GM23338 (cell line): ENCODE measurements at regions not wholly inside any gene's neighbourhood (a gene's known extent, or its start where the extent isn't known, plus 50 kb on each side); places are given as distances from the start of the nearest gene placed in this dataset.

ENCODE experiments used
- CREB1 ChIP-seq: fragments of 250-450 bp; sonication (Bioruptor Pico); IDR thresholded peaks from 2 replicates; pipeline ENCODE4 v1.5.0; 2020; ENCODE audit warnings: low read depth, mild to moderate bottlenecking, moderate library complexity
- EZH2 ChIP-seq: fragments of 200-600 bp; sonication (generic); IDR thresholded peaks from one replicate; pipeline ENCODE4 v1.8.0; 2017; ENCODE audit warnings: antibody characterized with exemption, mild to moderate bottlenecking, low read depth; ENCODE audit not compliant: unreplicated experiment
- EZH2phosphoT487 ChIP-seq: fragments of 200-600 bp; sonication (generic); IDR thresholded peaks from one replicate; pipeline ENCODE4 v1.8.1; 2018; ENCODE audit warnings: antibody characterized with exemption; ENCODE audit not compliant: unreplicated experiment
- JUNB ChIP-seq: IDR thresholded peaks from one replicate; pipeline ENCODE4 v1.6.1; 2016; ENCODE audit warnings: antibody characterized with exemption; ENCODE audit not compliant: unreplicated experiment
- NANOG ChIP-seq: IDR thresholded peaks from 2 replicates; pipeline ENCODE4 v1.6.1; 2016; ENCODE audit warnings: antibody characterized with exemption, borderline replicate concordance
- POLR2AphosphoS5 ChIP-seq: IDR thresholded peaks from 2 replicates; pipeline ENCODE4 v1.6.1; 2016; ENCODE audit warnings: antibody characterized with exemption, low read depth
- ZNF114 ChIP-seq: fragments of 250-450 bp; sonication (Bioruptor Pico); IDR thresholded peaks from 2 replicates; pipeline ENCODE4 v1.5.0; 2020; ENCODE audit warnings: mild to moderate bottlenecking, moderate library complexity
- TF ChIP-seq, protein P1 (sequence below), 2 experiments: fragments of 200-600 bp in 1 of 2; sonication (generic) in 1 of 2; conservative IDR thresholded peaks; 2 replicates each; pipeline versions ENCODE4 v1.5.1 to v1.6.1; 2016 to 2017; ENCODE audit warnings: antibody characterized with exemption in 2 of 2, low read depth in 2 of 2, mild to moderate bottlenecking in 2 of 2, moderate library complexity in 1 of 2
- TF ChIP-seq, protein P2 (sequence below): IDR thresholded peaks from one replicate; pipeline ENCODE4 v1.6.1; 2018; ENCODE audit warnings: antibody characterized with exemption; ENCODE audit not compliant: unreplicated experiment
- TF ChIP-seq, protein P3 (sequence below): IDR thresholded peaks from 2 replicates; pipeline ENCODE4 v1.6.1; 2016; ENCODE audit warnings: antibody characterized with exemption

DNA sequence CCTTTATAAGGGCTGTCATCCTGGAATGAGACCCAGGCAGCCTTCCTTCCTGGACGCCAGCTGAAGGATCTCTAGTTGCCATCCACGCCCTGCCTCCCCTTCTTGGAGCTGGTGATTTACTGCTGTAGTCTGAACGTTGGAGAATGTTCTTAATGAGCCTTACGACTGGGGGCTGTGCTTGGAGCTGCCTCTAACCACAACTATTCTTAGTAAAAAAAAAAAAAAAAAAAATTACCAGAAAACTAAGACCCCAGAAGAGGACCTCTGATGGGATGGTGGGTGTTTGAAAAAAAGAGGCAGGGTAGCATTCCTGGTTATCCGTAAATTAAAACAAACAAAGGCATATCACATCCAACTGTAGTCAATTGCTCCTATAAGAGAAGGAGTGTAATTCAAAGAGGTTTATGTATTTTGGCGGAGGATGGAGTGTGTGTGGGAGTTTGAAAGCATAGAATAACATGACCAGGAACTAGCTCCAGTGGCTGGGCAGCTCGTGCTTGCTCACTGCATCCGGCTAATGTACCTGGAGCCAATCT lies 105.4 kb downstream of the QPCT start:
- TF ChIP-seq, protein P1, sequence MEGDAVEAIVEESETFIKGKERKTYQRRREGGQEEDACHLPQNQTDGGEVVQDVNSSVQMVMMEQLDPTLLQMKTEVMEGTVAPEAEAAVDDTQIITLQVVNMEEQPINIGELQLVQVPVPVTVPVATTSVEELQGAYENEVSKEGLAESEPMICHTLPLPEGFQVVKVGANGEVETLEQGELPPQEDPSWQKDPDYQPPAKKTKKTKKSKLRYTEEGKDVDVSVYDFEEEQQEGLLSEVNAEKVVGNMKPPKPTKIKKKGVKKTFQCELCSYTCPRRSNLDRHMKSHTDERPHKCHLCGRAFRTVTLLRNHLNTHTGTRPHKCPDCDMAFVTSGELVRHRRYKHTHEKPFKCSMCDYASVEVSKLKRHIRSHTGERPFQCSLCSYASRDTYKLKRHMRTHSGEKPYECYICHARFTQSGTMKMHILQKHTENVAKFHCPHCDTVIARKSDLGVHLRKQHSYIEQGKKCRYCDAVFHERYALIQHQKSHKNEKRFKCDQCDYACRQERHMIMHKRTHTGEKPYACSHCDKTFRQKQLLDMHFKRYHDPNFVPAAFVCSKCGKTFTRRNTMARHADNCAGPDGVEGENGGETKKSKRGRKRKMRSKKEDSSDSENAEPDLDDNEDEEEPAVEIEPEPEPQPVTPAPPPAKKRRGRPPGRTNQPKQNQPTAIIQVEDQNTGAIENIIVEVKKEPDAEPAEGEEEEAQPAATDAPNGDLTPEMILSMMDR (conservative IDR thresholded peaks at IDR 0.05; ENCODE audit: low read depth in 2 of 2): no peak
- TF ChIP-seq, protein P2, sequence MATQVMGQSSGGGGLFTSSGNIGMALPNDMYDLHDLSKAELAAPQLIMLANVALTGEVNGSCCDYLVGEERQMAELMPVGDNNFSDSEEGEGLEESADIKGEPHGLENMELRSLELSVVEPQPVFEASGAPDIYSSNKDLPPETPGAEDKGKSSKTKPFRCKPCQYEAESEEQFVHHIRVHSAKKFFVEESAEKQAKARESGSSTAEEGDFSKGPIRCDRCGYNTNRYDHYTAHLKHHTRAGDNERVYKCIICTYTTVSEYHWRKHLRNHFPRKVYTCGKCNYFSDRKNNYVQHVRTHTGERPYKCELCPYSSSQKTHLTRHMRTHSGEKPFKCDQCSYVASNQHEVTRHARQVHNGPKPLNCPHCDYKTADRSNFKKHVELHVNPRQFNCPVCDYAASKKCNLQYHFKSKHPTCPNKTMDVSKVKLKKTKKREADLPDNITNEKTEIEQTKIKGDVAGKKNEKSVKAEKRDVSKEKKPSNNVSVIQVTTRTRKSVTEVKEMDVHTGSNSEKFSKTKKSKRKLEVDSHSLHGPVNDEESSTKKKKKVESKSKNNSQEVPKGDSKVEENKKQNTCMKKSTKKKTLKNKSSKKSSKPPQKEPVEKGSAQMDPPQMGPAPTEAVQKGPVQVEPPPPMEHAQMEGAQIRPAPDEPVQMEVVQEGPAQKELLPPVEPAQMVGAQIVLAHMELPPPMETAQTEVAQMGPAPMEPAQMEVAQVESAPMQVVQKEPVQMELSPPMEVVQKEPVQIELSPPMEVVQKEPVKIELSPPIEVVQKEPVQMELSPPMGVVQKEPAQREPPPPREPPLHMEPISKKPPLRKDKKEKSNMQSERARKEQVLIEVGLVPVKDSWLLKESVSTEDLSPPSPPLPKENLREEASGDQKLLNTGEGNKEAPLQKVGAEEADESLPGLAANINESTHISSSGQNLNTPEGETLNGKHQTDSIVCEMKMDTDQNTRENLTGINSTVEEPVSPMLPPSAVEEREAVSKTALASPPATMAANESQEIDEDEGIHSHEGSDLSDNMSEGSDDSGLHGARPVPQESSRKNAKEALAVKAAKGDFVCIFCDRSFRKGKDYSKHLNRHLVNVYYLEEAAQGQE: no peak
- TF ChIP-seq JUNB (no peak), POLR2AphosphoS5 (no peak), EZH2phosphoT487 (no peak), EZH2 (no peak), ZNF114 (no peak), NANOG (no peak), CREB1 (no peak)
- TF ChIP-seq, protein P3, sequence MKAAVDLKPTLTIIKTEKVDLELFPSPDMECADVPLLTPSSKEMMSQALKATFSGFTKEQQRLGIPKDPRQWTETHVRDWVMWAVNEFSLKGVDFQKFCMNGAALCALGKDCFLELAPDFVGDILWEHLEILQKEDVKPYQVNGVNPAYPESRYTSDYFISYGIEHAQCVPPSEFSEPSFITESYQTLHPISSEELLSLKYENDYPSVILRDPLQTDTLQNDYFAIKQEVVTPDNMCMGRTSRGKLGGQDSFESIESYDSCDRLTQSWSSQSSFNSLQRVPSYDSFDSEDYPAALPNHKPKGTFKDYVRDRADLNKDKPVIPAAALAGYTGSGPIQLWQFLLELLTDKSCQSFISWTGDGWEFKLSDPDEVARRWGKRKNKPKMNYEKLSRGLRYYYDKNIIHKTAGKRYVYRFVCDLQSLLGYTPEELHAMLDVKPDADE: no peak
